Lung (tissue), 11 donors: ENCODE measurements at regions not wholly inside any gene's neighbourhood (a gene's known extent, or its start where the extent isn't known, plus 50 kb on each side); places are given as distances from the start of the nearest gene placed in this dataset.

Experiments
- ATAC-seq: fragments of 200-7000 bp; cut with Tn5 transposase; one replicate; pipeline ENCODE4 v1.9.1; 2020; ENCODE audit warnings: moderate number of reproducible peaks; ENCODE audit not compliant: insufficient read depth, low FRiP score
- DNase-seq, 3 donors: peaks; one replicate each; pipeline ENCODE4 v3.0.0-alpha.2; 2013 to 2017
- H3K27ac ChIP-seq, 2 donors: one replicate each; pipeline ENCODE4 v1.5.1; 2013; ENCODE audit warnings: mild to moderate bottlenecking in 2 of 2, moderate library complexity in 2 of 2, control low read depth in 1 of 2, inconsistent platforms in 1 of 2, low read depth in 1 of 2, low read length in 1 of 2
- H3K27me3 ChIP-seq, 3 donors: one replicate each; pipeline ENCODE4 v1.5.1; 2013; ENCODE audit warnings: low read length in 2 of 3; ENCODE audit not compliant: control insufficient read depth in 3 of 3, insufficient read depth in 3 of 3
- H3K36me3 ChIP-seq, 4 donors: one replicate each; pipeline ENCODE4 v1.5.1; 2013; ENCODE audit warnings: low read length in 4 of 4, mild to moderate bottlenecking in 1 of 4, moderate library complexity in 1 of 4; ENCODE audit not compliant: control insufficient read depth in 4 of 4, insufficient read depth in 4 of 4
- H3K4me1 ChIP-seq, 5 donors: one replicate each; pipeline ENCODE4 v1.5.1; 2013; ENCODE audit warnings: low read length in 5 of 5, mild to moderate bottlenecking in 2 of 5, moderate library complexity in 1 of 5; ENCODE audit not compliant: control insufficient read depth in 5 of 5, insufficient read depth in 5 of 5
- H3K4me3 ChIP-seq: one replicate; pipeline ENCODE4 v1.5.1; 2013; ENCODE audit warnings: mild to moderate bottlenecking, control low read depth, moderate library complexity
- H3K9ac ChIP-seq, 2 donors: one replicate each; pipeline ENCODE4 v1.5.1; 2013; ENCODE audit warnings: low read length in 2 of 2, control low read depth in 1 of 2; ENCODE audit not compliant: insufficient read depth in 1 of 2
- H3K9me3 ChIP-seq, 4 donors: one replicate each; pipeline ENCODE4 v1.5.1; 2013; ENCODE audit warnings: low read length in 3 of 4, mild to moderate bottlenecking in 1 of 4, moderate library complexity in 1 of 4; ENCODE audit not compliant: control insufficient read depth in 4 of 4, insufficient read depth in 3 of 4
- WGBS, 2 donors: extraction: QIAGEN DNeasy Blood & Tissue Kit; methylation state at CpG; one replicate each; pipeline ENCODE4 v1.1.7; 2013; 5-methylcytosine and 5-hydroxymethylcytosine counted together
- TF ChIP-seq, protein P1 (sequence below): IDR thresholded peaks from 2 replicates; pipeline ENCODE4 v1.5.1; 2012; ENCODE audit warnings: mild to moderate bottlenecking; ENCODE audit errors: control extremely low read depth, extremely low read depth
- donor health status: control.
- donor health status: control.
- donor health status: Bipolar disorder and iron deficiency.
- donor health status: healthy.
- donor health status: DM: yes; HTN: yes; CAD: no.

DNA sequence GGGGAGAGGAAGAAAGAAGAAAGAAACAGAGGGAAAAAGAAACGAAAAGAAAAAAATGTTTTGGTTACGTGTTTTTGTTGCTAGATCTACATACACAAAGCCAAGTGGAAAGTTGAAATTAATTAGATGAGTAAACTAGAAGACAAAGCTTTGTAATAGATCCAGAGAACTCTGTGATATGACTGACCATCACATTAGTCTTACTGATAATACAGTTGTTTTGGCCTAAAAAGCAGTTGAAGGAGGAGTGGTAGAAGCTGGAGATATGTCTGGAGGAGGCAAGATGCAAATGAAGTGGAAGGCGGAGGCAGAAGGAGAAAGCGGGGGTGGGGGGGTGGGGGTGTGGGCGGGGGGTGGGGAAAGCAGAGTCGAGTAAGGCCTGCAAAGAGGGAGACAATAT, 500.1 kb upstream of the ID4 start:
- no peak overlapping the region for H3K9ac ChIP-seq
- TF ChIP-seq, protein P1, sequence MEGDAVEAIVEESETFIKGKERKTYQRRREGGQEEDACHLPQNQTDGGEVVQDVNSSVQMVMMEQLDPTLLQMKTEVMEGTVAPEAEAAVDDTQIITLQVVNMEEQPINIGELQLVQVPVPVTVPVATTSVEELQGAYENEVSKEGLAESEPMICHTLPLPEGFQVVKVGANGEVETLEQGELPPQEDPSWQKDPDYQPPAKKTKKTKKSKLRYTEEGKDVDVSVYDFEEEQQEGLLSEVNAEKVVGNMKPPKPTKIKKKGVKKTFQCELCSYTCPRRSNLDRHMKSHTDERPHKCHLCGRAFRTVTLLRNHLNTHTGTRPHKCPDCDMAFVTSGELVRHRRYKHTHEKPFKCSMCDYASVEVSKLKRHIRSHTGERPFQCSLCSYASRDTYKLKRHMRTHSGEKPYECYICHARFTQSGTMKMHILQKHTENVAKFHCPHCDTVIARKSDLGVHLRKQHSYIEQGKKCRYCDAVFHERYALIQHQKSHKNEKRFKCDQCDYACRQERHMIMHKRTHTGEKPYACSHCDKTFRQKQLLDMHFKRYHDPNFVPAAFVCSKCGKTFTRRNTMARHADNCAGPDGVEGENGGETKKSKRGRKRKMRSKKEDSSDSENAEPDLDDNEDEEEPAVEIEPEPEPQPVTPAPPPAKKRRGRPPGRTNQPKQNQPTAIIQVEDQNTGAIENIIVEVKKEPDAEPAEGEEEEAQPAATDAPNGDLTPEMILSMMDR = no peak
- ATAC-seq (no peak), DNase-seq (peak; percentile 14 to 77 (median 69))
- no peaks in the 10 kb centered on the region for H3K27me3 ChIP-seq
- H3K4me3 ChIP-seq = no peak overlapping the region
- no peaks in the 10 kb centered on the region for H3K9me3 ChIP-seq
- 71 to 86% methylated on average over 6 of the region's 6 CpGs for WGBS, 2 donors
- peaks cover 0 to 6% (median 0%) of the 10 kb centered on the region in 5 donors for H3K4me1 ChIP-seq
- H3K27ac ChIP-seq = no peak overlapping the region
- H3K36me3 ChIP-seq = no peaks in the 10 kb centered on the region

- no peak for DNase-seq
- 85 to 88% methylated on average over 1 of the region's 1 CpG for WGBS, 2 donors
- H3K9ac ChIP-seq = no peak overlapping the region
Observed at GRCh38 chr6:19342616-19343015, 494.6 kb upstream of the ID4 start.

GRCh38 chr6:19349429-19349828, 487.7 kb upstream of the ID4 start:
- Histone ChIP-seq H3K4me1 (no peaks in the 10 kb centered on the region), H3K27ac (no peak overlapping the region), H3K4me3 (no peak overlapping the region), H3K27me3 (no peaks in the 10 kb centered on the region), H3K9ac (no peak overlapping the region), H3K36me3 (no peaks in the 10 kb centered on the region), H3K9me3 (peaks cover 0 to 11% (median 2%) of the 10 kb centered on the region in 4 donors)
- 81 to 96% methylated on average over 3 of the region's 3 CpGs for WGBS, 2 donors
- TF ChIP-seq, protein P1 = no peak
- ATAC-seq (no peak), DNase-seq (no peak)

More at GRCh38 chr6:19342616-19343015, 494.6 kb upstream of the ID4 start:
- ATAC-seq = no peak
- Histone ChIP-seq H3K9me3 (peaks cover 0 to 3% (median 0%) of the 10 kb centered on the region in 4 donors), H3K4me3 (no peak overlapping the region), H3K27me3 (no peaks in the 10 kb centered on the region), H3K4me1 (no peaks in the 10 kb centered on the region), H3K36me3 (no peaks in the 10 kb centered on the region), H3K27ac (no peak overlapping the region)
- TF ChIP-seq, protein P1 = no peak

GRCh38 chr6:19354181-19354580, 483.0 kb upstream of the ID4 start:
- no peak for ATAC-seq
- Histone ChIP-seq H3K4me1 (no peaks in the 10 kb centered on the region), H3K4me3 (no peak overlapping the region), H3K9ac (no peak overlapping the region), H3K27me3 (no peaks in the 10 kb centered on the region), H3K9me3 (peaks cover 0 to 10% (median 2%) of the 10 kb centered on the region in 4 donors), H3K27ac (no peak overlapping the region), H3K36me3 (no peaks in the 10 kb centered on the region)
- TF ChIP-seq, protein P1 = no peak
- WGBS, 2 donors = 58 to 71% methylated on average over 1 of the region's 1 CpG
- no peak for DNase-seq
